Panc1 (cell line): ENCODE measurements at regions not wholly inside any gene's neighbourhood (a gene's known extent, or its start where the extent isn't known, plus 50 kb on each side); places are given as distances from the start of the nearest gene placed in this dataset.

ENCODE experiments used
- ATAC-seq: fragments of 200-7000 bp; cut with Tn5 transposase; 2 replicates; pipeline ENCODE4 v1.9.1; 2020; ENCODE audit warnings: mild to moderate bottlenecking, moderate library complexity
- BruUV-seq: library from RNA; stranded (reverse); fragments of 400-500 nt; replicated peaks from 2 replicates; lab custom pipeline; 2021; lab: Mats Ljungman, UMichigan
- CTCF ChIA-PET: fragments of 300-600 bp; sonication (Branson Sonifier 250); formaldehyde crosslinking; loops from one replicate; lab custom pipeline; 2022; ENCODE audit warnings: antibody characterized with exemption; lab: Charles Lee
- POLR2A ChIA-PET: fragments of 300-600 bp; sonication (Branson Sonifier 250); formaldehyde crosslinking; loops from one replicate; lab custom pipeline; 2022; ENCODE audit warnings: antibody characterized with exemption; lab: Charles Lee
- DNase-seq: peaks from one replicate; pipeline ENCODE4 v3.0.0-alpha.2; 2010; ENCODE audit warnings: low read depth, low spot score
- H3K27ac ChIP-seq: 2 replicates; pipeline ENCODE4 v1.5.1; 2011; ENCODE audit warnings: mild to moderate bottlenecking, low read length, inconsistent platforms
- H3K27me3 ChIP-seq: fragments of 200-500 bp; sonication (Bioruptor generic); 2 replicates; pipeline ENCODE4 v1.6.0; 2014; ENCODE audit warnings: low read length, inconsistent platforms; ENCODE audit not compliant: control insufficient read depth, insufficient read depth
- H3K36me3 ChIP-seq: fragments of 200-500 bp; sonication (Bioruptor generic); 2 replicates; pipeline ENCODE4 v1.5.1; 2014; ENCODE audit warnings: inconsistent platforms, mild to moderate bottlenecking, low read length, moderate library complexity; ENCODE audit not compliant: control insufficient read depth, insufficient read depth
- H3K4me1 ChIP-seq: 2 replicates; pipeline ENCODE4 v1.5.1; 2011; ENCODE audit warnings: inconsistent platforms, mild to moderate bottlenecking, low read length, moderate library complexity; ENCODE audit not compliant: control insufficient read depth, insufficient read depth
- H3K4me3 ChIP-seq, 2 experiments: 2 replicates each; pipeline ENCODE4 v1.5.1; 2011 to 2012; ENCODE audit warnings: low read depth in 2 of 2, low read length in 2 of 2, mild to moderate bottlenecking in 2 of 2, inconsistent platforms in 1 of 2, moderate library complexity in 1 of 2
- H3K9me3 ChIP-seq: fragments of 200-500 bp; sonication (Bioruptor generic); 2 replicates; pipeline ENCODE4 v1.5.1; 2014; ENCODE audit warnings: low read depth, mild to moderate bottlenecking, inconsistent platforms, low read length, moderate library complexity; ENCODE audit not compliant: control insufficient read depth, insufficient read depth
- POLR2AphosphoS5 ChIP-seq: IDR thresholded peaks from 2 replicates; pipeline ENCODE4 v1.6.1; 2012; ENCODE audit warnings: mild to moderate bottlenecking, low read depth, low read length, moderate library complexity
- SIN3A ChIP-seq: IDR thresholded peaks from 2 replicates; pipeline ENCODE4 v1.6.1; 2012; ENCODE audit warnings: low read depth, mild to moderate bottlenecking, low read length, moderate library complexity, borderline replicate concordance; ENCODE audit not compliant: insufficient read depth
- TCF7L2 ChIP-seq: IDR thresholded peaks from 2 replicates; pipeline ENCODE4 v1.6.1; 2011; ENCODE audit warnings: mild to moderate bottlenecking, low read depth, low read length, inconsistent platforms
- in situ Hi-C: cut with HindIII; loops from 2 replicates; pipeline ENCODE4 v1.10.0; 2016; ENCODE audit warnings: low sequenced_read_pairs, low pct_unique_long_range_greater_than_20kb
- intact Hi-C: fragments of 100-400 bp; cut with micrococcal nuclease; formaldehyde crosslinking; loops from one replicate; pipeline ENCODE4 v1.10.0; 2022; ENCODE audit not compliant: unreplicated experiment
- TF ChIP-seq, protein P1 (sequence below), 2 experiments: IDR thresholded peaks; 2 replicates each; pipeline ENCODE4 v1.6.1; 2011 to 2012; ENCODE audit warnings: low read depth in 2 of 2, control low read depth in 1 of 2, low read length in 1 of 2, mild to moderate bottlenecking in 1 of 2, moderate library complexity in 1 of 2; ENCODE audit not compliant: insufficient read depth in 1 of 2
- TF ChIP-seq, protein P2 (sequence below): fragments of 450-650 bp; IDR thresholded peaks from 2 replicates; pipeline ENCODE4 v1.5.1; 2017; ENCODE audit warnings: mild to moderate bottlenecking

DNA sequence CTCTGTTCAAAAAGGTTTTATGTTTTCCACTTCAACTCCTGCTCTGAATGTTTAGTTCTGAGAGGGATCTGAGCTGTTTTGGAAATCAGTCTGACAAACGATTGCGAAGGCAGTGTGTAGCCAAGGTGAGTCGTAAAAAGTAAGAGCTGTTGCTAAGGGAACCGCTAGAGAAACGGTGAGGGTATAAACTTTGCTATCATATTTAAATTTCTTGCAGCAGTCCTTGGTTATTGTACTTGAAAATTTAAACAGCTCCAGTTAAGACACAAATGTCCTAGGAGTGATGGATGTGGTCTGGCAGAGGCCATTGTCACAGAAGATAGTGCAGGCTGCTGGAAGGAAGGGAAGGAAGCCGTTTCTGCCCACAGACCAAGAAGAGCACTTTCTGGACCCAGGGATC is 64.9 kb upstream of the CITED2 start:
- ATAC-seq, result no peak
- intact Hi-C loops, result no loop called here
- Histone ChIP-seq H3K27ac (no peak overlapping the region), H3K9me3 (no peaks in the 10 kb centered on the region), H3K4me1 (no peaks in the 10 kb centered on the region), H3K27me3 (no peaks in the 10 kb centered on the region), H3K36me3 (no peaks in the 10 kb centered on the region), H3K4me3 (no peak overlapping the region)
- in situ Hi-C loops, result no loop called here
- DNase-seq, result no peak
- no TSS peak for BruUV-seq
- CTCF ChIA-PET, result no interaction called here
- TF ChIP-seq POLR2AphosphoS5, result no peak
- POLR2A ChIA-PET, result no interaction called here

DNA sequence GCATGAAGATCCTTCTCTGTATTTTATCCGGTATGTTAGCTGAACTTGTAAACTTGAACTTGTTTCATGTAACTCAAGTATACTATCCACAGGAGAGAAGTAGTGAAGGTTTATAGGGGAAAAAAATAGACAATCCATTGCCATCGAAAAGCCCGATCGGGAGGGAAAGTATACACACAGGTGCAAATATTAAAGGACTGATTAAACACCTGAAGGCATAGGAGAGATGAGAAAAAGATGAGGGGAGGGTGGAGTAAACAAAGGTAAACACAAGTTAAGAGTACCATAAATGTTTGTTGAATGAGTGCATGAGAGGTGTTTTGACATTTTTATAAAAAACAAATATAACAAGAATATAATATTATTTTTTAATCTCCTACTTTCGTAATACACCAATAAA is 64.3 kb upstream of the CITED2 start:
- DNase-seq (no peak), ATAC-seq (no peak)
- ChIA-PET POLR2A (interaction anchor here (0.6 kb wide), 1 partner anchor 35 kb away, joined by 4 read pairs; no protein-coding TSS in a partner anchor), CTCF (no interaction called here)
- TF ChIP-seq SIN3A, result no peak
- TF ChIP-seq, protein P1, sequence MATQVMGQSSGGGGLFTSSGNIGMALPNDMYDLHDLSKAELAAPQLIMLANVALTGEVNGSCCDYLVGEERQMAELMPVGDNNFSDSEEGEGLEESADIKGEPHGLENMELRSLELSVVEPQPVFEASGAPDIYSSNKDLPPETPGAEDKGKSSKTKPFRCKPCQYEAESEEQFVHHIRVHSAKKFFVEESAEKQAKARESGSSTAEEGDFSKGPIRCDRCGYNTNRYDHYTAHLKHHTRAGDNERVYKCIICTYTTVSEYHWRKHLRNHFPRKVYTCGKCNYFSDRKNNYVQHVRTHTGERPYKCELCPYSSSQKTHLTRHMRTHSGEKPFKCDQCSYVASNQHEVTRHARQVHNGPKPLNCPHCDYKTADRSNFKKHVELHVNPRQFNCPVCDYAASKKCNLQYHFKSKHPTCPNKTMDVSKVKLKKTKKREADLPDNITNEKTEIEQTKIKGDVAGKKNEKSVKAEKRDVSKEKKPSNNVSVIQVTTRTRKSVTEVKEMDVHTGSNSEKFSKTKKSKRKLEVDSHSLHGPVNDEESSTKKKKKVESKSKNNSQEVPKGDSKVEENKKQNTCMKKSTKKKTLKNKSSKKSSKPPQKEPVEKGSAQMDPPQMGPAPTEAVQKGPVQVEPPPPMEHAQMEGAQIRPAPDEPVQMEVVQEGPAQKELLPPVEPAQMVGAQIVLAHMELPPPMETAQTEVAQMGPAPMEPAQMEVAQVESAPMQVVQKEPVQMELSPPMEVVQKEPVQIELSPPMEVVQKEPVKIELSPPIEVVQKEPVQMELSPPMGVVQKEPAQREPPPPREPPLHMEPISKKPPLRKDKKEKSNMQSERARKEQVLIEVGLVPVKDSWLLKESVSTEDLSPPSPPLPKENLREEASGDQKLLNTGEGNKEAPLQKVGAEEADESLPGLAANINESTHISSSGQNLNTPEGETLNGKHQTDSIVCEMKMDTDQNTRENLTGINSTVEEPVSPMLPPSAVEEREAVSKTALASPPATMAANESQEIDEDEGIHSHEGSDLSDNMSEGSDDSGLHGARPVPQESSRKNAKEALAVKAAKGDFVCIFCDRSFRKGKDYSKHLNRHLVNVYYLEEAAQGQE (IDR thresholded peaks at IDR 0.05; ENCODE audit: insufficient read depth in 1 of 2, low read depth in 2 of 2, low read length in 1 of 2), result no peak
- TF ChIP-seq POLR2AphosphoS5, result no peak
- no peak overlapping the region for H3K27ac ChIP-seq
- intact Hi-C loops (no loop called here), in situ Hi-C loops (no loop called here)
- no peaks in the 10 kb centered on the region for H3K36me3 ChIP-seq
- H3K4me3 ChIP-seq, result no peak overlapping the region
- H3K4me1 ChIP-seq, result no peaks in the 10 kb centered on the region
- no peaks in the 10 kb centered on the region for H3K9me3 ChIP-seq
- H3K27me3 ChIP-seq, result no peaks in the 10 kb centered on the region
- no TSS peak for BruUV-seq

DNA sequence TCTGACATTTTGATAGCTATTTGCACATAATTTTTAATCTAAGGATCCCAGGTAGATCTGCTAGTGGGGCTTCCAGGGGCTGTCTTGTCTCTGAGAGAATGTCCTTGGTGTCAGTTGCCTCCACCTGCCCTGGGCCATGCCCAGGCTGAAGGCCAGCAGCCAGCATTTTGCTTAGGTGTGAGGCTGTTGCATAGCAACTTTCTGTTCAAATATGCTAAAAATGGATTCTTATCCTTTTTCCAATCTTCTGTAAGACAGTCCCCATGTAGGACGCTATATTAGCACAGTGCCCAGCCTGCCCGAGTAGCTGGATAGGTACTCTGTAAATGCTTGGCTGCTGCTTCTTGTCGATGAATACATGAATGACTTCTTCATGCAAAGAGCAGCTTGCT is 62.5 kb upstream of the CITED2 start:
- POLR2A ChIA-PET, result no interaction called here
- no peaks in the 10 kb centered on the region for H3K27me3 ChIP-seq
- CTCF ChIA-PET, result no interaction called here
- intact Hi-C loops, result no loop called here
- H3K4me3 ChIP-seq, result no peak overlapping the region
- no peaks in the 10 kb centered on the region for H3K9me3 ChIP-seq
- DNase-seq, result no peak
- TF ChIP-seq SIN3A (no peak), POLR2AphosphoS5 (no peak), TCF7L2 (no peak)
- TF ChIP-seq, protein P2, sequence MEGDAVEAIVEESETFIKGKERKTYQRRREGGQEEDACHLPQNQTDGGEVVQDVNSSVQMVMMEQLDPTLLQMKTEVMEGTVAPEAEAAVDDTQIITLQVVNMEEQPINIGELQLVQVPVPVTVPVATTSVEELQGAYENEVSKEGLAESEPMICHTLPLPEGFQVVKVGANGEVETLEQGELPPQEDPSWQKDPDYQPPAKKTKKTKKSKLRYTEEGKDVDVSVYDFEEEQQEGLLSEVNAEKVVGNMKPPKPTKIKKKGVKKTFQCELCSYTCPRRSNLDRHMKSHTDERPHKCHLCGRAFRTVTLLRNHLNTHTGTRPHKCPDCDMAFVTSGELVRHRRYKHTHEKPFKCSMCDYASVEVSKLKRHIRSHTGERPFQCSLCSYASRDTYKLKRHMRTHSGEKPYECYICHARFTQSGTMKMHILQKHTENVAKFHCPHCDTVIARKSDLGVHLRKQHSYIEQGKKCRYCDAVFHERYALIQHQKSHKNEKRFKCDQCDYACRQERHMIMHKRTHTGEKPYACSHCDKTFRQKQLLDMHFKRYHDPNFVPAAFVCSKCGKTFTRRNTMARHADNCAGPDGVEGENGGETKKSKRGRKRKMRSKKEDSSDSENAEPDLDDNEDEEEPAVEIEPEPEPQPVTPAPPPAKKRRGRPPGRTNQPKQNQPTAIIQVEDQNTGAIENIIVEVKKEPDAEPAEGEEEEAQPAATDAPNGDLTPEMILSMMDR, result no peak
- TF ChIP-seq, protein P1 (IDR thresholded peaks at IDR 0.05; ENCODE audit: insufficient read depth in 1 of 2, low read depth in 2 of 2, low read length in 1 of 2), result no peak
- no peaks in the 10 kb centered on the region for H3K4me1 ChIP-seq
- H3K36me3 ChIP-seq, result no peaks in the 10 kb centered on the region
- in situ Hi-C loops, result no loop called here
- ATAC-seq, result no peak
- H3K27ac ChIP-seq, result no peak overlapping the region
- BruUV-seq, result no TSS peak
